BLaER1 (cell line): ENCODE measurements at regions not wholly inside any gene's neighbourhood (a gene's known extent, or its start where the extent isn't known, plus 50 kb on each side); places are given as distances from the start of the nearest gene placed in this dataset.
A peak's percentile ranks its signal among the peaks of the same experiment; 100 is the strongest.

Source experiments
- H3K27ac ChIP-seq: shearing (Covaris generic); formaldehyde crosslinking; 2 replicates; pipeline ENCODE4 v1.8.1; 2022
- H3K27me3 ChIP-seq: shearing (Covaris generic); formaldehyde crosslinking; 2 replicates; pipeline ENCODE4 v1.8.1; 2022
- H3K36me3 ChIP-seq: shearing (Covaris generic); formaldehyde crosslinking; 2 replicates; pipeline ENCODE4 v1.8.1; 2022
- H3K4me1 ChIP-seq: shearing (Covaris generic); formaldehyde crosslinking; 2 replicates; pipeline ENCODE4 v1.8.1; 2022
- H3K4me2 ChIP-seq: shearing (Covaris generic); formaldehyde crosslinking; 2 replicates; pipeline ENCODE4 v1.8.1; 2022
- H3K4me3 ChIP-seq: shearing (Covaris generic); formaldehyde crosslinking; 2 replicates; pipeline ENCODE4 v1.8.1; 2022
- H3K9ac ChIP-seq: shearing (Covaris generic); formaldehyde crosslinking; 2 replicates; pipeline ENCODE4 v1.8.1; 2022
- H3K9me3 ChIP-seq: shearing (Covaris generic); formaldehyde crosslinking; 2 replicates; pipeline ENCODE4 v1.8.1; 2022
- H4K20me1 ChIP-seq: shearing (Covaris generic); formaldehyde crosslinking; 2 replicates; pipeline ENCODE4 v1.8.1; 2022
- Cebpa-rat ChIP-seq: shearing (Covaris generic); IDR thresholded peaks from 2 replicates; pipeline ENCODE4 v1.8.1; 2022

GRCh38 chr20:60395991-60396390, 437.8 kb downstream of the CDH26 start:
- Histone ChIP-seq H3K9ac (no peak overlapping the region), H3K27ac (no peak overlapping the region), H3K27me3 (no peaks in the 10 kb centered on the region), H3K4me3 (no peak overlapping the region), H3K36me3 (no peaks in the 10 kb centered on the region), H3K9me3 (peaks cover 11% of the 10 kb centered on the region), H3K4me2 (no peak overlapping the region), H3K4me1 (no peaks in the 10 kb centered on the region), H4K20me1 (no peaks in the 10 kb centered on the region)
- no peak for TF ChIP-seq Cebpa-rat

GRCh38 chr20:60400567-60400966, 442.3 kb downstream of the CDH26 start:
- no peak for TF ChIP-seq Cebpa-rat
- Histone ChIP-seq H3K4me3 (no peak overlapping the region), H3K27ac (no peak overlapping the region), H3K27me3 (no peaks in the 10 kb centered on the region), H3K9ac (no peak overlapping the region), H3K4me1 (peaks cover 40% of the 10 kb centered on the region), H3K4me2 (no peak overlapping the region), H4K20me1 (no peaks in the 10 kb centered on the region), H3K9me3 (peaks cover 16% of the 10 kb centered on the region), H3K36me3 (no peaks in the 10 kb centered on the region)

GRCh38 chr20:60402189-60403058, 444.2 kb downstream of the CDH26 start:
- Histone ChIP-seq H3K27ac (peak overlapping the region; percentile 59; the same call in 1 of the 2 replicates), H3K4me3 (no peak overlapping the region), H3K4me2 (peak overlapping the region; percentile 56), H3K36me3 (no peaks in the 10 kb centered on the region), H3K9ac (no peak overlapping the region), H3K4me1 (peaks cover 53% of the 10 kb centered on the region), H3K27me3 (no peaks in the 10 kb centered on the region), H4K20me1 (no peaks in the 10 kb centered on the region), H3K9me3 (peaks cover 21% of the 10 kb centered on the region)
- no peak for TF ChIP-seq Cebpa-rat

DNA sequence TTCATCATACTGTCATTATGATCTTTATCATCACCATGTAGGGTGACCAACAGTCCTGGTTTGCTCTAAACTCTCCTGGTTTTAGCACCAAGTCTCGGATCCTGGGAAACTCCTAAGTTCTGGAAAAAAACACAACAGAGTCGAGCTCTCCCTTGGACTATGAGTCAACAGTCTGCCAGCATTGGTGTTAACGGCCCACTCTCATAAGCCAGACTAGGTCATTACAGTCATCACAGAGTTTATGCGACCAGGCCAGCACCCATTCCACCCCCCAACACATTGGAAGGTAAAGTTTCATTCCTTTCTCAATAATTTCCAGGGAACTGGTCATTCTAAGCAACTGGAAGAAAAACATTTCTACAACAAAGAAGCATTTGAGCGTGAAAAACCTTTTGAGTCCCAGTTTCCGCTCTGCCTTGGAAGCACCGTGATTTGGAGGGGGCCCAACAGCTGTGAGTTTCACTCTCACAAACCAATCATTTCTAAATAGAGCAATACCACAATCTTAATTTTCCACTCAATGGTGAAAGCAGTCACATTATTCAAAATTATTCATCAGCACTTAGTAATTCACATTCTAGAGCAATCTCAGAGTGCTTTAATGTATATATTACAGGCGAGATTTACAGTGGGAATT, 445.0 kb downstream of the CDH26 start:
- Histone ChIP-seq H3K27ac (peak overlapping the region; percentile 59; the same call in 1 of the 2 replicates), H3K4me2 (peak overlapping the region; percentile 56), H3K9ac (no peak overlapping the region; the same call in 1 of the 2 replicates)

DNA sequence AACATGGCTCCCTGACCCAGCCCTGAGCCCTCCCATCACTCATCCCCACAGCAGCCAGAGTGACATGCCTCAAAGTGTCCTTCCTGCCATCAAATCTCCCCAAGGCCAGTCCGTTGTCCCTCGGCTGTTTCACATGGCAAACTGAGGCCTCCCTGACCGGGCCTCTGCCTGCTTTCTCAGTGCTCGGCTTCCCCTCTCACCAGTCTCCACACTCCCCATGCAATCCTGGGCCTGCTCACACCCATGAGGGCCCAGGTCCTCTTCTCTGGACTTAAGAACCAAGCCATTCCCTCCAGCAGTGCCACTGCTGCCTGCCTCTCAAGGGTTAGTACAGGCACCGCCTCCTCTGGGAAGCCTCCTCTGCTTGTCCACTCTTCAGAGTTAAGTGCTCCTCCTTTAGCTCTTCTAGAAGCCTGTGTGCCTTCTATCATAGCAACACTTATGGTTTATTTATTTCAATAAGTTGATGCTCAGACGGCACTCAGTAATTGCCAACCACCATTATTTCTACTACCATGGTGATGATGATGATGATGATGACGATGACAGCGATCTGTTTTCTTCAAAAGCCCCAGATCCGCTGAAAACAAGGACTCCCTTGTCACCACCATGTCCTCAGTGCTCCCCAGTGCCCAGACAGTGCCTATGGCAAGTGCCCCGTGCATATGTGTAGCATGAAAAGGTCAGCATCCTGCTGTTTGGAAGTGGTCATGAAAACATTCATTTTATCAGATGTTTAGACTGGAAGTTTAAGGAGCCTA, 449.0 kb downstream of the CDH26 start:
- H3K27ac ChIP-seq, result peak overlapping the region; percentile 72
- no peaks in the 10 kb centered on the region for H3K27me3 ChIP-seq
- no peaks in the 10 kb centered on the region for H4K20me1 ChIP-seq

More for the DNA sequence above, 445.0 kb downstream of the CDH26 start:
- no peaks in the 10 kb centered on the region for H3K36me3 ChIP-seq
- peaks cover 61% of the 10 kb centered on the region for H3K4me1 ChIP-seq
- H3K27me3 ChIP-seq, result no peaks in the 10 kb centered on the region
- TF ChIP-seq Cebpa-rat, result no peak
- H4K20me1 ChIP-seq, result no peaks in the 10 kb centered on the region
- H3K4me3 ChIP-seq, result no peak overlapping the region
- peaks cover 21% of the 10 kb centered on the region for H3K9me3 ChIP-seq

GRCh38 chr20:60407938-60408337, 449.7 kb downstream of the CDH26 start:
- H4K20me1 ChIP-seq, result no peaks in the 10 kb centered on the region
- peak overlapping the region; percentile 21; the same call in 1 of the 2 replicates for H3K4me3 ChIP-seq
- peak overlapping the region; percentile 79 for H3K4me2 ChIP-seq
- peaks cover 57% of the 10 kb centered on the region for H3K4me1 ChIP-seq
- H3K9me3 ChIP-seq, result peaks cover 29% of the 10 kb centered on the region
- H3K27ac ChIP-seq, result peak overlapping the region; percentile 72
- no peaks in the 10 kb centered on the region for H3K36me3 ChIP-seq
- peak overlapping the region; percentile 32; the same call in 1 of the 2 replicates for H3K9ac ChIP-seq
- no peak for TF ChIP-seq Cebpa-rat
- H3K27me3 ChIP-seq, result no peaks in the 10 kb centered on the region

More for the DNA sequence above, 449.0 kb downstream of the CDH26 start:
- peak overlapping the region; percentile 79 for H3K4me2 ChIP-seq
- peaks cover 64% of the 10 kb centered on the region for H3K4me1 ChIP-seq
- peaks cover 29% of the 10 kb centered on the region for H3K9me3 ChIP-seq
- H3K4me3 ChIP-seq, result no peak overlapping the region
- TF ChIP-seq Cebpa-rat, result 0 out of 2 replicates have a peak, but pooled peaks have one; percentile 2
- H3K36me3 ChIP-seq, result no peaks in the 10 kb centered on the region
- no peak overlapping the region for H3K9ac ChIP-seq

DNA sequence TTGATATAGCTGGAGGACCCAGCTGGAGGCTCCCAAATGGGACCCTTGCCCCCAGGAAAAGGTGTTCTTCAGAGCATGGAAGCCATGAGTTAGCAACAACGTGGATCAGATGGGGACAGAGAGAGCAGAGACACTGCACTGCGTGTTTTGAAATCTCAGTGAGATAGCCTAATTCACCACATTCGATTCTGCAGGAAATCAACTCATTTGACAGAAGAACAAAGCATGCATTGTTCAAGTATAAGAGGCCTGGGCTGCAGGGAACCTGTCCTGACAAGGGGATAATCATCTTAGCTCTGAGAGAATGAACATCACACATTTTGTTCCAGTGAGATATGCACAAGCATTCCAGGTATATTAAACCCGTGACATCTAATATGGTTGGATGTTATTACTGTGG, 450.2 kb downstream of the CDH26 start:
- peaks cover 29% of the 10 kb centered on the region for H3K9me3 ChIP-seq
- H3K4me2 ChIP-seq, result peak overlapping the region; percentile 79
- TF ChIP-seq Cebpa-rat, result no peak
- no peaks in the 10 kb centered on the region for H4K20me1 ChIP-seq
- H3K4me1 ChIP-seq, result peaks cover 52% of the 10 kb centered on the region
- H3K9ac ChIP-seq, result peak overlapping the region; percentile 32; the same call in 1 of the 2 replicates
- H3K27me3 ChIP-seq, result no peaks in the 10 kb centered on the region
- H3K36me3 ChIP-seq, result no peaks in the 10 kb centered on the region
- peak overlapping the region; percentile 72 for H3K27ac ChIP-seq
- peak overlapping the region; percentile 21; the same call in 1 of the 2 replicates for H3K4me3 ChIP-seq

GRCh38 chr20:60410618-60411264, 452.5 kb downstream of the CDH26 start:
- TF ChIP-seq Cebpa-rat, result no peak
- H3K27ac ChIP-seq, result no peak overlapping the region
- H3K4me3 ChIP-seq, result no peak overlapping the region
- H3K4me2 ChIP-seq, result no peak overlapping the region
- peaks cover 30% of the 10 kb centered on the region for H3K4me1 ChIP-seq
- peaks cover 22% of the 10 kb centered on the region for H3K9me3 ChIP-seq
- H3K36me3 ChIP-seq, result no peaks in the 10 kb centered on the region
- no peak overlapping the region for H3K9ac ChIP-seq
- H3K27me3 ChIP-seq, result no peaks in the 10 kb centered on the region
- H4K20me1 ChIP-seq, result no peaks in the 10 kb centered on the region

DNA sequence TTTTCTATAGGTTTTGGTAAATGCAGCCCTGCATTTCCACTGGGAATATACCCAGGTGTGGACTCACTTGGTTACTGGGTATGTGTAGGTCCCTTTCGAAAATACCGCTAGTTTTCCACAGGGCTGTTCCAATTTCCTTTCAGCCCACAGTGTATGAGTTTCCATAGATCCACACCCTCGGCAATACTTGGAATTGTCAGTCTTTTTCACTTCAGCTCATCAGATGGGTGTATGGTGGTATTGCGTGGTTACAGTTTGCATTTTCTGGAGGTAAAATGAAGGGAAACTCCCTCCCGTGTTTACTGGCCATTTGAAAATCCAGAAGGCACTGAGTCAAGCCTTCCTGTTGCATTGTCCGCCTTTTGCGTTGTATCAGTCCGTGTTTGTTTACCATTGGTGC, 453.6 kb downstream of the CDH26 start:
- no peaks in the 10 kb centered on the region for H3K36me3 ChIP-seq
- peaks cover 19% of the 10 kb centered on the region for H3K9me3 ChIP-seq
- no peaks in the 10 kb centered on the region for H4K20me1 ChIP-seq
- H3K4me1 ChIP-seq, result peaks cover 23% of the 10 kb centered on the region
- H3K9ac ChIP-seq, result no peak overlapping the region
- no peak overlapping the region for H3K4me2 ChIP-seq
- TF ChIP-seq Cebpa-rat, result no peak
- H3K27me3 ChIP-seq, result no peaks in the 10 kb centered on the region
- no peak overlapping the region for H3K27ac ChIP-seq
- no peak overlapping the region for H3K4me3 ChIP-seq
